HepG2 (cell line): ENCODE measurements at regions not wholly inside any gene's neighbourhood (a gene's known extent, or its start where the extent isn't known, plus 50 kb on each side); places are given as distances from the start of the nearest gene placed in this dataset.

Experiments
- ATAC-seq: fragments of 200-7000 bp; cut with Tn5 transposase; 3 replicates; pipeline ENCODE4 v1.9.1; 2020; ENCODE audit warnings: mild to moderate bottlenecking, moderate library complexity
- BruUV-seq: library from RNA; stranded (reverse); fragments of 400-500 nt; replicated peaks from 2 replicates; lab custom pipeline; 2021; lab: Mats Ljungman, UMichigan
- CTCF ChIA-PET: fragments of 300-600 bp; formaldehyde crosslinking; extraction: SDS; loops from one replicate; lab custom pipeline; 2021; ENCODE audit warnings: low total read pairs, inconsistent platforms, low intra/inter-chr PET ratio; lab: Yijun Ruan, JAX
- POLR2A ChIA-PET: fragments of 350-600 bp; sonication (Branson Sonifier 250); formaldehyde crosslinking; loops from one replicate; lab custom pipeline; 2020; ENCODE audit warnings: antibody characterized with exemption, inconsistent platforms; lab: Yijun Ruan, JAX
- DNase-seq: peaks from one replicate; pipeline ENCODE4 v3.0.0-alpha.2; 2015; ENCODE audit warnings: low spot score
- FAIRE-seq: peaks from 3 replicates; lab custom pipeline; 2011; peaks lifted over from hg19 to GRCh38; lab: Jason Lieb, UNC
- H2AFZ ChIP-seq: one replicate; pipeline ENCODE4 v1.6.1; 2011; ENCODE audit warnings: low read length, inconsistent platforms
- H3K27ac ChIP-seq: fragments of 300-600 bp; 3 replicates; pipeline ENCODE4 v1.8.0; 2011; ENCODE audit warnings: mixed run types, mild to moderate bottlenecking, mixed read lengths, low read length, inconsistent platforms; ENCODE audit not compliant: insufficient read depth; ENCODE audit errors: extremely low read length
- H3K27me3 ChIP-seq, 2 experiments: fragments of 200-600 bp in 1 of 2; 2 replicates in 1 of 2; 3 replicates in 1 of 2; pipeline versions ENCODE4 v1.6.0 to v1.8.0; 2011; ENCODE audit warnings: low read length in 2 of 2, mild to moderate bottlenecking in 2 of 2, moderate library complexity in 2 of 2, inconsistent platforms in 1 of 2; ENCODE audit not compliant: insufficient read depth in 2 of 2, control insufficient read depth in 1 of 2
- H3K36me3 ChIP-seq, 2 experiments: fragments of 200-600 bp in 1 of 2; replicated peaks in 1 of 2; 2 replicates in 1 of 2; 3 replicates in 1 of 2; pipeline versions ENCODE4 v1.5.1 to v1.8.0; 2011; ENCODE audit warnings: low read length in 2 of 2, inconsistent platforms in 1 of 2; ENCODE audit not compliant: insufficient read depth in 2 of 2, control insufficient read depth in 1 of 2
- H3K4me1 ChIP-seq: 2 replicates; pipeline ENCODE4 v1.5.1; 2012; ENCODE audit warnings: low read length, inconsistent platforms; ENCODE audit not compliant: insufficient read depth
- H3K4me2 ChIP-seq: 2 replicates; pipeline ENCODE4 v1.6.0; 2011; ENCODE audit warnings: low read depth, low read length, inconsistent platforms
- H3K4me3 ChIP-seq, 3 experiments: fragments of 200-600 bp in 1 of 3; sonication (generic), shearing (Covaris generic) in 1 of 3; replicated peaks in 1 of 3; 2 replicates each; pipeline ENCODE4 v1.5.1; 2011 to 2016; ENCODE audit warnings: low read length in 3 of 3, inconsistent platforms in 2 of 3, low read depth in 2 of 3, mild to moderate bottlenecking in 2 of 3, control low read depth in 1 of 3, mixed read lengths in 1 of 3; ENCODE audit not compliant: insufficient read depth in 1 of 3
- H3K79me2 ChIP-seq: one replicate; pipeline ENCODE4 v1.6.1; 2011; ENCODE audit warnings: low read length, inconsistent platforms; ENCODE audit not compliant: insufficient read depth
- H3K9ac ChIP-seq: 2 replicates; pipeline ENCODE4 v1.6.0; 2011; ENCODE audit warnings: mild to moderate bottlenecking, low read depth, low read length, inconsistent platforms; ENCODE audit not compliant: insufficient read depth
- H3K9me3 ChIP-seq: 2 replicates; pipeline ENCODE4 v1.5.1; 2012; ENCODE audit warnings: mild to moderate bottlenecking, low read length
- H4K20me1 ChIP-seq: 2 replicates; pipeline ENCODE4 v1.6.0; 2011; ENCODE audit warnings: inconsistent platforms, mild to moderate bottlenecking, low read length, moderate library complexity; ENCODE audit not compliant: insufficient read depth
- ADNP ChIP-seq: sonication (generic); formaldehyde crosslinking; IDR thresholded peaks from 2 replicates; pipeline ENCODE4 v1.4.0; 2020; ENCODE audit warnings: missing genetic modification reagents
- ARNT ChIP-seq: fragments of 450-650 bp; IDR thresholded peaks from 2 replicates; pipeline ENCODE4 v1.6.1; 2017
- ATF6 ChIP-seq: sonication (generic); formaldehyde crosslinking; conservative IDR thresholded peaks from 2 replicates; pipeline ENCODE4 v1.4.0; 2020; ENCODE audit warnings: missing genetic modification reagents
- CENPT ChIP-seq: sonication (generic); formaldehyde crosslinking; IDR thresholded peaks from 2 replicates; pipeline ENCODE4 v1.8.0; 2022; ENCODE audit warnings: low read depth, mild to moderate bottlenecking, moderate library complexity, missing genetic modification reagents
- FOXJ3 ChIP-seq: sonication (generic); formaldehyde crosslinking; IDR thresholded peaks from 2 replicates; pipeline ENCODE4 v1.4.0; 2020; ENCODE audit warnings: missing genetic modification reagents, mild to moderate bottlenecking, borderline replicate concordance
- FOXP1 ChIP-seq, 2 experiments: fragments of 450-650 bp in 1 of 2; IDR thresholded peaks; 2 replicates each; pipeline ENCODE4 v1.6.1; 2017 to 2018; ENCODE audit warnings: antibody characterized with exemption in 1 of 2
- GATA4 ChIP-seq: sonication (generic); IDR thresholded peaks from 2 replicates; pipeline ENCODE4 v1.6.1; 2016; ENCODE audit warnings: antibody characterized with exemption, low read depth, borderline replicate concordance
- GTF2F1 ChIP-seq: fragments of 150-350 bp; IDR thresholded peaks from 2 replicates; pipeline ENCODE4 v1.6.1; 2014; ENCODE audit warnings: low read length
- HDAC2 ChIP-seq: sonication (generic); formaldehyde crosslinking; IDR thresholded peaks from 2 replicates; pipeline ENCODE4 v1.4.0; 2020; ENCODE audit warnings: missing genetic modification reagents
- NFIC ChIP-seq: IDR thresholded peaks from 2 replicates; pipeline ENCODE4 v1.6.1; 2012; ENCODE audit warnings: mild to moderate bottlenecking, low read length, inconsistent platforms
- TMF1 ChIP-seq: sonication (generic); formaldehyde crosslinking; IDR thresholded peaks from 2 replicates; pipeline ENCODE4 v1.8.1; 2022; ENCODE audit warnings: low read depth, missing genetic modification reagents
- WIZ ChIP-seq: sonication (generic); formaldehyde crosslinking; IDR thresholded peaks from 2 replicates; pipeline ENCODE4 v1.5.1; 2020; ENCODE audit warnings: mild to moderate bottlenecking, missing genetic modification reagents
- ZIK1 ChIP-seq: sonication (generic); formaldehyde crosslinking; IDR thresholded peaks from 2 replicates; pipeline ENCODE4 v1.5.0; 2020; ENCODE audit warnings: mild to moderate bottlenecking, low read depth, missing genetic modification reagents, borderline replicate concordance
- ZMAT3 ChIP-seq: sonication (generic); formaldehyde crosslinking; conservative IDR thresholded peaks from 2 replicates; pipeline ENCODE4 v1.7.0; 2021; ENCODE audit warnings: missing genetic modification reagents
- ZNF160 ChIP-seq: sonication (generic); formaldehyde crosslinking; IDR thresholded peaks from 2 replicates; pipeline ENCODE4 v1.8.0; 2022; ENCODE audit warnings: mild to moderate bottlenecking, inconsistent platforms, missing genetic modification reagents
- ZNF33A ChIP-seq: sonication (generic); formaldehyde crosslinking; IDR thresholded peaks from 2 replicates; pipeline ENCODE4 v1.5.1; 2020; ENCODE audit warnings: missing genetic modification reagents, mild to moderate bottlenecking, moderate library complexity, borderline replicate concordance
- ZNF598 ChIP-seq: sonication (generic); formaldehyde crosslinking; IDR thresholded peaks from 2 replicates; pipeline ENCODE4 v1.5.1; 2020; ENCODE audit warnings: mild to moderate bottlenecking, missing genetic modification reagents, borderline replicate concordance
- WGBS: methylation state at CpG from one replicate; pipeline ENCODE4 v1.1.6; 2017; ENCODE audit warnings: low lambda C conversion rate; 5-methylcytosine and 5-hydroxymethylcytosine counted together
- in situ Hi-C: cut with HindIII; loops from 2 replicates; pipeline ENCODE4 v1.10.0; 2017; ENCODE audit warnings: low pct_unique_long_range_greater_than_20kb; ENCODE audit not compliant: extremely low pct_ligation_motif_present
- intact Hi-C: fragments of 100-400 bp; cut with micrococcal nuclease; formaldehyde crosslinking; loops from one replicate; pipeline ENCODE4 v1.10.0; 2022; ENCODE audit not compliant: unreplicated experiment
- TF ChIP-seq, protein P1 (sequence below): sonication (generic); formaldehyde crosslinking; IDR thresholded peaks from 2 replicates; pipeline ENCODE4 v1.8.0; 2022; ENCODE audit warnings: mild to moderate bottlenecking, missing genetic modification reagents, moderate library complexity
- TF ChIP-seq, protein P2 (sequence below): IDR thresholded peaks from 2 replicates; pipeline ENCODE4 v1.6.1; 2016; ENCODE audit warnings: missing compliant biosample characterization, missing genetic modification reagents, borderline replicate concordance

DNA sequence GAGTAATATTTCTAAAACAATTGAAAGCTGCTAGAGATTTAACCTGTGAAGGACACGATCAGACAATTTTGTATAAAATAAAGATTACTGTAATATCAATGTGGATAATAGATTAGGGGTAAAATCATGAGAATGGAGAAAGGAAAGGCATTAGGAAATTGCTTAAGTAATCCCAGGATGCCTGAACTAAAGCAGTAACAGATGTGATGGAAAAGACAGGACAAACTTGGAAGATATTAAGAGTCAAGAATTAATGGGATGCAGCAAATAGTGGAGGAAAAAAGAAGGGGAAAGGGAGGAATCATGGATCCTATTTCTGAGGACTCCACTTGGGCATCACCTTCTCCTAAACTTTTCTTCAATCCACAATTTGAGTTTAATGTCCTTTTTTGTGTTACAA lies 437.1 kb upstream of the PMFBP1 start:
- ChIA-PET POLR2A (no interaction called here), CTCF (no interaction called here)
- Histone ChIP-seq H4K20me1 (no peaks in the 10 kb centered on the region), H3K36me3 (no peaks in the 10 kb centered on the region), H3K27ac (no peak overlapping the region), H3K4me1 (0 out of 2 replicates have a peak, but pooled peaks cover 6% of the 10 kb centered on the region), H2AFZ (no peak overlapping the region), H3K9me3 (no peaks in the 10 kb centered on the region), H3K4me3 (no peak overlapping the region), H3K27me3 (no peaks in the 10 kb centered on the region), H3K9ac (no peak overlapping the region), H3K4me2 (no peak overlapping the region), H3K79me2 (no peaks in the 10 kb centered on the region)
- no peak for FAIRE-seq
- WGBS: 93% methylated on average over 1 of the region's 1 CpG
- in situ Hi-C loops (no loop called here), intact Hi-C loops (no loop called here)
- BruUV-seq: no TSS peak
- no peak for DNase-seq
- TF ChIP-seq FOXP1 (IDR thresholded peaks at IDR 0.05) (no peak), FOXP1 (CRISPR knock-in tag; IDR thresholded peaks at IDR 0.05) (no peak), ZMAT3 (CRISPR knock-in tag) (no peak), GTF2F1 (no peak), TMF1 (no peak), ADNP (no peak), WIZ (CRISPR knock-in tag) (no peak), CENPT (CRISPR knock-in tag) (no peak), FOXJ3 (CRISPR knock-in tag) (no peak), ZNF598 (CRISPR knock-in tag) (no peak), HDAC2 (CRISPR knock-in tag) (no peak), ARNT (no peak), ZNF160 (CRISPR knock-in tag) (no peak), GATA4 (no peak), NFIC (no peak), ZIK1 (CRISPR knock-in tag) (no peak), ATF6 (no peak), ZNF33A (CRISPR knock-in tag) (no peak)
- TF ChIP-seq, protein P1, sequence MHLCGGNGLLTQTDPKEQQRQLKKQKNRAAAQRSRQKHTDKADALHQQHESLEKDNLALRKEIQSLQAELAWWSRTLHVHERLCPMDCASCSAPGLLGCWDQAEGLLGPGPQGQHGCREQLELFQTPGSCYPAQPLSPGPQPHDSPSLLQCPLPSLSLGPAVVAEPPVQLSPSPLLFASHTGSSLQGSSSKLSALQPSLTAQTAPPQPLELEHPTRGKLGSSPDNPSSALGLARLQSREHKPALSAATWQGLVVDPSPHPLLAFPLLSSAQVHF (CRISPR knock-in tag): no peak
- TF ChIP-seq, protein P2, sequence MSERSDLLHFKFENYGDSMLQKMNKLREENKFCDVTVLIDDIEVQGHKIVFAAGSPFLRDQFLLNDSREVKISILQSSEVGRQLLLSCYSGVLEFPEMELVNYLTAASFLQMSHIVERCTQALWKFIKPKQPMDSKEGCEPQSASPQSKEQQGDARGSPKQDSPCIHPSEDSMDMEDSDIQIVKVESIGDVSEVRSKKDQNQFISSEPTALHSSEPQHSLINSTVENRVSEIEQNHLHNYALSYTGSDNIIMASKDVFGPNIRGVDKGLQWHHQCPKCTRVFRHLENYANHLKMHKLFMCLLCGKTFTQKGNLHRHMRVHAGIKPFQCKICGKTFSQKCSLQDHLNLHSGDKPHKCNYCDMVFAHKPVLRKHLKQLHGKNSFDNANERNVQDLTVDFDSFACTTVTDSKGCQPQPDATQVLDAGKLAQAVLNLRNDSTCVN (CRISPR knock-in tag): no peak
- no peak for ATAC-seq
